HUES48 (cell line): ENCODE measurements at regions not wholly inside any gene's neighbourhood (a gene's known extent, or its start where the extent isn't known, plus 50 kb on each side); places are given as distances from the start of the nearest gene placed in this dataset.

Experiments
- H3K27ac ChIP-seq: one replicate; pipeline ENCODE4 v1.7.0; 2013; ENCODE audit warnings: low read depth, low read length, inconsistent platforms
- H3K27me3 ChIP-seq: 2 replicates; pipeline ENCODE4 v1.6.1; 2013; ENCODE audit warnings: mild to moderate bottlenecking, low read length; ENCODE audit not compliant: control insufficient read depth, insufficient read depth
- H3K36me3 ChIP-seq: 2 replicates; pipeline ENCODE4 v1.6.1; 2013; ENCODE audit warnings: low read length; ENCODE audit not compliant: control insufficient read depth, insufficient read depth
- H3K4me1 ChIP-seq: 2 replicates; pipeline ENCODE4 v1.6.1; 2013; ENCODE audit warnings: mild to moderate bottlenecking, low read length; ENCODE audit not compliant: control insufficient read depth, insufficient read depth
- H3K4me3 ChIP-seq: 2 replicates; pipeline ENCODE4 v1.5.1; 2013; ENCODE audit warnings: mild to moderate bottlenecking, low read depth, low read length
- H3K9ac ChIP-seq: 2 replicates; pipeline ENCODE4 v1.6.1; 2013; ENCODE audit warnings: mild to moderate bottlenecking, low read depth, low read length, moderate library complexity
- H3K9me3 ChIP-seq: 2 replicates; pipeline ENCODE4 v1.6.1; 2013; ENCODE audit warnings: low read length; ENCODE audit not compliant: control insufficient read depth, insufficient read depth

- no peaks in the 10 kb centered on the region for H3K27me3 ChIP-seq
- H3K4me1 ChIP-seq: peaks cover 6% of the 10 kb centered on the region; the same call in 1 of the 2 replicates
- H3K36me3 ChIP-seq: no peaks in the 10 kb centered on the region
- no peaks in the 10 kb centered on the region for H3K9me3 ChIP-seq
- no peak overlapping the region for H3K4me3 ChIP-seq
- H3K27ac ChIP-seq: no peak overlapping the region
- H3K9ac ChIP-seq: no peak overlapping the region
Observed at GRCh38 chr9:75574569-75574968, 315.9 kb upstream of the PCSK5 start.

DNA sequence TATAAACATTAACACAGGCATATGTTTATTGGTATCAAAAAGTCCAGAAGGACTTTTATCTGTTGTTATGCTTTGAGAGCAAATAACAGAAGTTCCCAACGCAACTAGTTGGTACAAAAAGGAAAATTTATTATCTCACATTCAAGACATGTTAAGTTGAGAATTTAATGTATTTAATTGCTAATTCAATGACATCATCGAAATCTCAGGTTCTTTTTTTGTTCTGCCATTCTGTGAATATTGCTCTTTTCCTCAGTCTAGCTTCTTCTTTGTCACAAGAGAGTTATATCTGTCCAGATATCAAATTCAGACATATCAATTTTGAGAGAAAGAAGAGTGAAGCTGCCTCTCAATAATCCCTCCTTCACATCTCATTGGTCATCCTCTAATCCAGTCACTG is 307.6 kb upstream of the PCSK5 start:
- no peak overlapping the region for H3K27ac ChIP-seq
- no peaks in the 10 kb centered on the region for H3K9me3 ChIP-seq
- H3K4me1 ChIP-seq: peaks cover 1% of the 10 kb centered on the region; the same call in 1 of the 2 replicates
- H3K27me3 ChIP-seq: no peaks in the 10 kb centered on the region
- H3K9ac ChIP-seq: no peak overlapping the region
- no peaks in the 10 kb centered on the region for H3K36me3 ChIP-seq
- H3K4me3 ChIP-seq: no peak overlapping the region

- H3K27me3 ChIP-seq: no peaks in the 10 kb centered on the region
- no peak overlapping the region for H3K4me3 ChIP-seq
- no peaks in the 10 kb centered on the region for H3K4me1 ChIP-seq
- no peak overlapping the region for H3K27ac ChIP-seq
- no peak overlapping the region for H3K9ac ChIP-seq
- no peaks in the 10 kb centered on the region for H3K36me3 ChIP-seq
- H3K9me3 ChIP-seq: no peaks in the 10 kb centered on the region
Observed at GRCh38 chr9:75588808-75589207, 301.7 kb upstream of the PCSK5 start.

DNA sequence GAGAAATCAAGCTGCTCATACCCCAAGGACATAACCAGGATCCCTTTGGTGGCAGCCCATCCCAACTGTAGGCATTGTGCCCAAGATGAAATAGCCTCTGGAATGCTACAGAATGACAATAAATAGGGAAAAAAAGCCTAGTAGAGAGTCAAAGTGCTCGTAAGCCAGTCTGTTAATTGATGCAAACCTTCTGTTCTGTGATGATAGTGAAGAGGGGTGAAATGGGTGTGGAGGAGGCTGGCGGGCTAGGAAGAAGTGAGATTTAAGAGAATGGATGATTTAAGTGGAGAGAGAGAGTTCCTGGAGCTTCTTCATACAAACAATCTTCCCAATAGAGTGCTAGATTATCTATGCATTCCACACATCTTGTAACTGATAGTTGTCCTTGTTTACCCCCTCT is 301.0 kb upstream of the PCSK5 start:
- H3K9ac ChIP-seq: no peak overlapping the region
- no peaks in the 10 kb centered on the region for H3K36me3 ChIP-seq
- H3K4me1 ChIP-seq: no peaks in the 10 kb centered on the region
- H3K27me3 ChIP-seq: no peaks in the 10 kb centered on the region
- no peak overlapping the region for H3K27ac ChIP-seq
- no peak overlapping the region for H3K4me3 ChIP-seq
- no peaks in the 10 kb centered on the region for H3K9me3 ChIP-seq

DNA sequence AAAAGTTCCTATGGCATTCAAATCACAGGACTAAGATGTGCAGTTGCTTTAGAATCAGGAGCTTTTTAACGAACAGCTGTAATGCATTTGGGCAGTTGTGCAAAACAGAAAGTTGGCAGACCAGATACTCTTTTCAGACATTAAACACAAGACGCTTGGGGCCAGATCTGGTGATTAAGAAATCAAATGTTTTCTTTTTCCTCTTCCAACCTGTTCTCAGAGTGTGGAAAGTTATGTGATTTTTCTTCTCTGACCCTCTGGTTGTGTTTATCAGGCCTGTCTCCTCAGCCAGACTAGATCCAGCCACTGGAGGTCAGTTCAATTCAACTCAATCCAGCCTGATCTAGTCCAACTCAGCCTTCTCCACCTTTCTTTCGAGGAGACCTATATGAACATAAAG is 298.5 kb upstream of the PCSK5 start:
- Histone ChIP-seq H3K4me3 (no peak overlapping the region), H3K4me1 (no peaks in the 10 kb centered on the region), H3K9ac (no peak overlapping the region), H3K27ac (no peak overlapping the region), H3K27me3 (no peaks in the 10 kb centered on the region), H3K9me3 (no peaks in the 10 kb centered on the region), H3K36me3 (no peaks in the 10 kb centered on the region)

- Histone ChIP-seq H3K27me3 (no peaks in the 10 kb centered on the region), H3K9ac (no peak overlapping the region), H3K27ac (no peak overlapping the region), H3K4me3 (no peak overlapping the region), H3K9me3 (no peaks in the 10 kb centered on the region), H3K4me1 (no peaks in the 10 kb centered on the region), H3K36me3 (no peaks in the 10 kb centered on the region)
Observed at GRCh38 chr9:75592586-75592985, 297.9 kb upstream of the PCSK5 start.

- no peak overlapping the region for H3K9ac ChIP-seq
- H3K27ac ChIP-seq: no peak overlapping the region
- H3K4me3 ChIP-seq: no peak overlapping the region
- H3K4me1 ChIP-seq: no peaks in the 10 kb centered on the region
- H3K36me3 ChIP-seq: no peaks in the 10 kb centered on the region
- no peaks in the 10 kb centered on the region for H3K27me3 ChIP-seq
- no peaks in the 10 kb centered on the region for H3K9me3 ChIP-seq
Observed at GRCh38 chr9:75593920-75594319, 296.6 kb upstream of the PCSK5 start.

DNA sequence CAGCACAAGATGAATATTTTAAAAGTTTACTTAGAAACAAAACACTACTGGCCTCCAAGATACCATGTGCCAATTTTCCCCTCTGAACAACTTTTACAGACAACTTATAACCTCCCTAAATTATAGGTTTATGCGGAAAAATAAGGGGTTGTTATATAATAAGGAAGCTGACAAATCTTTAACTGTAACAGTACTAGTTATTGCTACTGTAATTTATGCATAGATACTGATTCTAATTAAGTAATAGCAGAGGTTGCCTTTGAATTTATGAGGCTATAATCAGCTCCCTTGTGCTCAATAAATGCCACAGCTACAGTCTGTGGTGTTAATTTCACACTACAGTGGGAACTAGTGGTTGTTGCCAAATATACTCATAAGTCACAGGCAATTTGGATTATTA is 291.3 kb upstream of the PCSK5 start:
- H3K4me3 ChIP-seq: no peak overlapping the region
- no peak overlapping the region for H3K9ac ChIP-seq
- no peak overlapping the region for H3K27ac ChIP-seq
- H3K4me1 ChIP-seq: no peaks in the 10 kb centered on the region
- no peaks in the 10 kb centered on the region for H3K9me3 ChIP-seq
- no peaks in the 10 kb centered on the region for H3K36me3 ChIP-seq
- no peaks in the 10 kb centered on the region for H3K27me3 ChIP-seq

DNA sequence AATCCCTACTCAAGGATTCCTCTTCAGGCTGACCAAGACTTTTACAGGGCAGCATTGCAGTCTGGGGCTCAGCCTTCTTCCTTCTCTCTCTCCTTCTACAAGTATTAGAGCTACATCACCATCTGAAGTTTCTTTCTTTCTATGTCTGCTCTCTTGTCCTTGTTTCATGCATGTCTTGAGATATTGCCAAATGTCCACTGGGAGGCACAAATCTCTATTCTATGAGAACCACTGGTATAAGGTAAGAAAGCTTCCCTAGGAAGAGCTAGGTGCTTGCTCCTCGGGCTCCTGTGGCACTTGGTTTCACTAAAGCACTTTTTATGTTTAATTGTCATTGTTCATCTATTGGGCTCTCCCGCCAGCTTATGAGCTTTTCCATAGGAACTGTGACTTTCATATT is 289.2 kb upstream of the PCSK5 start:
- Histone ChIP-seq H3K4me1 (no peaks in the 10 kb centered on the region), H3K9me3 (no peaks in the 10 kb centered on the region), H3K27ac (no peak overlapping the region), H3K36me3 (no peaks in the 10 kb centered on the region), H3K27me3 (no peaks in the 10 kb centered on the region), H3K9ac (no peak overlapping the region), H3K4me3 (no peak overlapping the region)

DNA sequence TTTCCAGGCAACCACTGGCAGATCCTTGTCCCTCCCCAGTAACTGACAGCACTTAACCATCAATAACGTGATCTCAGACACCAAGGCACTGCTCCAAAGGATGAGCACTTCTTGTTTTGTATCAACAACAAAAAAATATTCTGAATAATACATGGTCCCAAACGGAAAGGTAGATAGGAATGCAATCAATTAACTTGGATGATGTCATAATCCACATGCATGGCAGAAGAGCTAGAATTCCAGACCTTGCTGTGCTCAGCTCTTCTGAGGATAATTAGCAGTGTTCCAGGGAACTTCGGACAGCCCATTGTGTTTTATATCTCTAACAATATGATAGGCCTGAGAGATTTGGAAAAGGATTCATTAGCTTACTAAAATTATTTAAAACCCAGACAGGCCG is 288.4 kb upstream of the PCSK5 start:
- Histone ChIP-seq H3K9me3 (no peaks in the 10 kb centered on the region), H3K9ac (no peak overlapping the region), H3K36me3 (no peaks in the 10 kb centered on the region), H3K4me1 (no peaks in the 10 kb centered on the region), H3K4me3 (no peak overlapping the region), H3K27ac (no peak overlapping the region), H3K27me3 (no peaks in the 10 kb centered on the region)

GRCh38 chr9:75604661-75605060 is 285.8 kb upstream of the PCSK5 start:
- Histone ChIP-seq H3K9ac (no peak overlapping the region), H3K9me3 (no peaks in the 10 kb centered on the region), H3K36me3 (no peaks in the 10 kb centered on the region), H3K27ac (no peak overlapping the region), H3K27me3 (no peaks in the 10 kb centered on the region), H3K4me3 (no peak overlapping the region), H3K4me1 (no peaks in the 10 kb centered on the region)

DNA sequence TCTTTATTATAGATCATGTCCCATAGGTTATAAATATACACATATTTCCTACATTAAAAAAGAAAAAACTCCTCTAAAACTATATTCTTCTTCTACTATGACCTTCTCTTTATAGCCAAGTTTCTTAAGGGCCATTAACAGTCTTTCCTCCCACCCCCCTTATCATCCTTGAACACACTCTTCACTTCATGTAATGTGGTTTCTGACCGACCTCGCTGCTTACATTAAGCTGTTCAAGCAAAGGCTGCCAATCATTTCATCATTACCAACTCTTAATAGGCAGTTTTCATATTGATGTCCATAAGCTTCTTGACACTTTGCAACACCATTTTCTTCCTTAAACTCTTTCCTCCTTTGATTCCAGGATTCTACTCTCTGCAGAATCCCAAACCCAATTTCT is 283.0 kb upstream of the PCSK5 start:
- Histone ChIP-seq H3K36me3 (no peaks in the 10 kb centered on the region), H3K27ac (no peak overlapping the region), H3K27me3 (no peaks in the 10 kb centered on the region)

More for the DNA sequence above, 283.0 kb upstream of the PCSK5 start:
- no peaks in the 10 kb centered on the region for H3K9me3 ChIP-seq
- no peak overlapping the region for H3K4me3 ChIP-seq
- no peak overlapping the region for H3K9ac ChIP-seq
- no peaks in the 10 kb centered on the region for H3K4me1 ChIP-seq
